Heart left ventricle (tissue), 16 donors: ENCODE measurements at regions not wholly inside any gene's neighbourhood (a gene's known extent, or its start where the extent isn't known, plus 50 kb on each side); places are given as distances from the start of the nearest gene placed in this dataset.
A peak's percentile ranks its signal among the peaks of the same experiment; 100 is the strongest.

ENCODE experiments used
- ATAC-seq, 4 donors: fragments of 200-7000 bp; cut with Tn5 transposase; one replicate each; pipeline ENCODE4 v1.9.1; 2020 to 2022; ENCODE audit warnings: moderate library complexity in 4 of 4, mild to moderate bottlenecking in 3 of 4, moderate number of reproducible peaks in 1 of 4
- DNase-seq, 5 donors: peaks; one replicate each; pipeline ENCODE4 v3.0.0-alpha.2; 2020
- H3K27ac ChIP-seq, 12 donors: fragments of 200-600 bp; sonication (generic) in 4 of 12; one replicate each; pipeline versions ENCODE4 v1.5.0 to v1.8.0; 2016 to 2022; ENCODE audit warnings: mild to moderate bottlenecking in 2 of 12
- H3K27me3 ChIP-seq, 9 donors: fragments of 200-600 bp; sonication (generic) in 2 of 9; one replicate each; pipeline versions ENCODE4 v1.5.1 to v1.8.0; 2016 to 2022; ENCODE audit warnings: mild to moderate bottlenecking in 3 of 9
- H3K36me3 ChIP-seq, 9 donors: fragments of 200-600 bp; sonication (generic) in 2 of 9; one replicate each; pipeline versions ENCODE4 v1.5.0 to v1.8.0; 2018 to 2022; ENCODE audit warnings: mild to moderate bottlenecking in 2 of 9
- H3K4me1 ChIP-seq, 12 donors: fragments of 200-600 bp; sonication (generic) in 4 of 12; one replicate each; pipeline versions ENCODE4 v1.5.0 to v1.8.0; 2016 to 2022; ENCODE audit warnings: mild to moderate bottlenecking in 3 of 12
- H3K4me3 ChIP-seq, 12 donors: fragments of 200-600 bp; sonication (generic) in 4 of 12; one replicate each; pipeline versions ENCODE4 v1.5.0 to v1.8.0; 2017 to 2022; ENCODE audit warnings: mild to moderate bottlenecking in 9 of 12, moderate library complexity in 4 of 12
- H3K9me3 ChIP-seq, 12 donors: fragments of 200-600 bp; sonication (generic) in 4 of 12; one replicate each; pipeline versions ENCODE4 v1.5.0 to v1.8.0; 2016 to 2022; ENCODE audit warnings: mild to moderate bottlenecking in 1 of 12
- POLR2A ChIP-seq, 2 donors: fragments of 450-650 bp; IDR thresholded peaks; one replicate each; pipeline ENCODE4 v1.6.1; 2017; ENCODE audit warnings: antibody characterized with exemption in 2 of 2, mild to moderate bottlenecking in 2 of 2, moderate library complexity in 2 of 2
- WGBS, 4 donors: extraction: QIAGEN DNeasy Blood & Tissue Kit in 2 of 4; methylation state at CpG; one replicate each; pipeline versions ENCODE4 v1.1.5 to v1.1.7; 2013 to 2018; 5-methylcytosine and 5-hydroxymethylcytosine counted together
- intact Hi-C, 10 donors: fragments of 100-400 bp; cut with DNase I; formaldehyde crosslinking; loops; one replicate each; pipeline versions ENCODE4 v1.11.1 to v1.14.2; 2022
- TF ChIP-seq, protein P1 (sequence below), 12 donors: fragments of 200-600 bp; sonication (generic) in 4 of 12; IDR thresholded peaks; one replicate each; pipeline versions ENCODE4 v1.5.0 to v1.8.0; 2018 to 2022; ENCODE audit warnings: antibody characterized with exemption in 12 of 12, mild to moderate bottlenecking in 5 of 12
- donor health status: ischemic (EF 13 %, LVEDD 7.1; RV severe dilation, severe dysfunction).
- donor health status: healthy with polysubstance abuse.
- donor health status: DM: no; HTN: yes; CAD: no.
- donor health status: DM: no; HTN: no; CAD: no.
- donor health status: ischemic (EF 25% LVEDD 6.9; RV normal size, moderate dysfunction).
- donor health status: ischemic (EF 25% LVEDD 5.7; RV mildly dilated, moderate dysfunction).
- donor health status: healthy.
- donor health status: DM: yes; HTN: yes; CAD: no.
- donor health status: ischemic (EF 35%, LVEDD 5.7; RV mildly dilated, moderate dysfunction).
- donor health status: nonischemic (EF 11% LVEDD 7.7; RV severe dilation, severe dysfunction).
- donor health status: DM: yes; HTN: yes; CAD: no.
- donor health status: PGD.
- donor health status: ischemic (EF 29% LVEDD 5.4; RV normal size, mild dysfunction).
- donor health status: nonischemic (EF 23%, LVEDD 6.1; RV moderate dilation, normal function).

DNA sequence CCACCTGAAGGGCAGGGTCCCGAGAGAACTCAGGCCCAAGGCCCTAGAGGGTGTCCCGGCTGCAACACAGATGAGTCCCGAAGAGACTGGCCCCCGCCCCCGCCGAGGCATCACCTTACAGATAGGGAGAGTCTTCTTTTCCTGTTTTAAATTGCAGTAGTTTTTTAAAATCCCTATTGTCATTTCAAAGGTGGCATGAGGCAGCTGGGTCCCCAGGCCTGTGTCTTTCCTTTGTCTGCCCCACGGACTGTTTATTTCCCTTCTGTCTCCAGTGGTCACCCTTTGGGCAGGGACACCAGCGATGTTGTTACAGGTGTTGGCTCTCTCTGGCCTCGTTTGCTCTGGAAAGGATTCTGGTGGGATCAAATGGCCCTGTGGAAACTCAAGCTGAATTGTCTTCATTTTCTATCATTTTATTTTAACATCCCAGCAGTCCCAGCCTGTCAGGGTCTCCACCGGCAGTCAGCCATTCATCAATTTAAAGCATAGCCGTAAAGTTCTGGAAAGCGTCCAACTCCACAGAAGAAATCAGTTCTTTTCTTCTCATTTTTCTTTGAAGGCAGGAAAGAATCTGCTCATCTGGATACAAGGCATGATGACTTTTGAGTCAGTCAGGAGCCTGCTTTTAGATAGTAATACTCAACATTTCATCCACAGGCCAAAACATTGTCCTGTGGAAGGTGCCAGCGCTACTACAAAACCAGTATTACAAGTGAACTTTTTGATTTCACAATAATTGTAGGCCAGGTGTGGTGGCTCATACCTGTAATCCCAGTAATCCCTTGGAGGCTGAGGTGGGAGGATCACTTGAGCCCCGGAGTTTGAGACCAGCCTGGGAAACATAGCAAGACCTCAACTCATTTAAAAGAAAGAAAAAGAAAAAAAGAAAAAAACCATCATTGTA lies 96.2 kb downstream of the HES1 start:
- no peaks in the 10 kb centered on the region for H3K36me3 ChIP-seq
- ATAC-seq (no peak), DNase-seq (no peak)
- intact Hi-C loops, result no loop called here
- no peak overlapping the region for H3K27ac ChIP-seq
- peaks cover 0 to 7% (median 0%) of the 10 kb centered on the region in 9 donors for H3K27me3 ChIP-seq
- H3K4me3 ChIP-seq, result no peak overlapping the region
- peaks cover 0 to 13% (median 0%) of the 10 kb centered on the region in 12 donors for H3K4me1 ChIP-seq
- no peaks in the 10 kb centered on the region for H3K9me3 ChIP-seq
- 84 to 89% (median 85%) methylated on average over 14 of the region's 14 CpGs for WGBS, 4 donors
- TF ChIP-seq, protein P1, sequence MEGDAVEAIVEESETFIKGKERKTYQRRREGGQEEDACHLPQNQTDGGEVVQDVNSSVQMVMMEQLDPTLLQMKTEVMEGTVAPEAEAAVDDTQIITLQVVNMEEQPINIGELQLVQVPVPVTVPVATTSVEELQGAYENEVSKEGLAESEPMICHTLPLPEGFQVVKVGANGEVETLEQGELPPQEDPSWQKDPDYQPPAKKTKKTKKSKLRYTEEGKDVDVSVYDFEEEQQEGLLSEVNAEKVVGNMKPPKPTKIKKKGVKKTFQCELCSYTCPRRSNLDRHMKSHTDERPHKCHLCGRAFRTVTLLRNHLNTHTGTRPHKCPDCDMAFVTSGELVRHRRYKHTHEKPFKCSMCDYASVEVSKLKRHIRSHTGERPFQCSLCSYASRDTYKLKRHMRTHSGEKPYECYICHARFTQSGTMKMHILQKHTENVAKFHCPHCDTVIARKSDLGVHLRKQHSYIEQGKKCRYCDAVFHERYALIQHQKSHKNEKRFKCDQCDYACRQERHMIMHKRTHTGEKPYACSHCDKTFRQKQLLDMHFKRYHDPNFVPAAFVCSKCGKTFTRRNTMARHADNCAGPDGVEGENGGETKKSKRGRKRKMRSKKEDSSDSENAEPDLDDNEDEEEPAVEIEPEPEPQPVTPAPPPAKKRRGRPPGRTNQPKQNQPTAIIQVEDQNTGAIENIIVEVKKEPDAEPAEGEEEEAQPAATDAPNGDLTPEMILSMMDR (IDR thresholded peaks at IDR 0.05), result no peak
- TF ChIP-seq POLR2A (IDR thresholded peaks at IDR 0.05), result no peak

DNA sequence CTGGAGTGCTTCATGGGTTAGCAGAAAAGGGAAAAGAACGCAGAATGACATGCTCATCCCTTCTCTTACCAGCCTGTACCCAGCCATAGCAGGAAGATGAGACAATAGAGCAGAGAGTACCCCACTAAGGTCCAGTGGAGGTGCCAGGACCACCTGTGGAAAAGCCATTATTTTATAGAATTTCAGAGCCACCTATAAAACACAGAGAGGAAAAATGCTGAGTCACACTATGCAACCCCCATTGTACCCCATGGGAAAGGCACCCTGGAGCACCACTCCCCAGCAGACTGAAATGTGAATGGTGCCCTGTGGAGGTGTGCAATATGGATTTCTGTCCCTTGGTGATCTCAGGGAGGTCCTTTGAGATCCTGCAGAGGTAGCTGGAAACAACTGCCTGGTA lies 97.2 kb downstream of the HES1 start:
- H3K27ac ChIP-seq, result no peak overlapping the region
- TF ChIP-seq, protein P1 (IDR thresholded peaks at IDR 0.05), result no peak
- no peak for TF ChIP-seq POLR2A (IDR thresholded peaks at IDR 0.05)
- no peak overlapping the region for H3K4me3 ChIP-seq
- intact Hi-C loops, result no loop called here
- H3K36me3 ChIP-seq, result no peaks in the 10 kb centered on the region
- no peak for ATAC-seq
- peaks cover 0 to 13% (median 0%) of the 10 kb centered on the region in 12 donors for H3K4me1 ChIP-seq
- H3K9me3 ChIP-seq, result no peaks in the 10 kb centered on the region
- no peak for DNase-seq
- peaks cover 0 to 7% (median 0%) of the 10 kb centered on the region in 9 donors for H3K27me3 ChIP-seq
- 79 to 100% (median 97%) methylated on average over 1 of the region's 1 CpG for WGBS, 4 donors

DNA sequence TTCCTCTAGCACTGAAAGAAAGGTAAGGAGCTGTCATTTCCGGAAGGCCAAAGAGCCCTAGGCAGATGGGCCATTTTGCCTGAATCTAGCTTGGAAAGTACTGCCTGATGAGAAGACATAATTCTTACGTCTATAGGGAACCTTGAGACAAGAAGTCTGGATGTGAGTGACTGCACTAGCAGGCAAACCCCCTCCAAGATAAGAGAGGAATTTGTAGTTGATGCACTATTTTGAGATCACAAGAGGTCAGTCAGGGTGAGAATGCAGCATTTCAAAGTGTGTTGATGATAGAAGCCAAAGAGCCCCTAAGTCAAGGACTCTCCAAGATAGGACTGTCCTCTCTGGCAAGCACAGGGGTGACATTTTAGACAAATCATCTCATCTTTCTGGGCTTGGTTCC lies 99.2 kb downstream of the HES1 start:
- H3K9me3 ChIP-seq, result no peaks in the 10 kb centered on the region
- intact Hi-C loops, result no loop called here
- WGBS, 4 donors, result 48 to 79% (median 68%) methylated on average over 2 of the region's 2 CpGs
- no peaks in the 10 kb centered on the region for H3K36me3 ChIP-seq
- no peak overlapping the region for H3K4me3 ChIP-seq
- H3K27me3 ChIP-seq, result peaks cover 0 to 7% (median 0%) of the 10 kb centered on the region in 9 donors
- peaks cover 0 to 13% (median 0%) of the 10 kb centered on the region in 12 donors for H3K4me1 ChIP-seq
- peak overlapping the region in 2 of 12 donors; percentile 22 to 27 for H3K27ac ChIP-seq
- DNase-seq, result no peak
- peak; percentile 58 to 92 (median 88) for ATAC-seq
- TF ChIP-seq, protein P1 (IDR thresholded peaks at IDR 0.05), result no peak
- no peak for TF ChIP-seq POLR2A (IDR thresholded peaks at IDR 0.05)

DNA sequence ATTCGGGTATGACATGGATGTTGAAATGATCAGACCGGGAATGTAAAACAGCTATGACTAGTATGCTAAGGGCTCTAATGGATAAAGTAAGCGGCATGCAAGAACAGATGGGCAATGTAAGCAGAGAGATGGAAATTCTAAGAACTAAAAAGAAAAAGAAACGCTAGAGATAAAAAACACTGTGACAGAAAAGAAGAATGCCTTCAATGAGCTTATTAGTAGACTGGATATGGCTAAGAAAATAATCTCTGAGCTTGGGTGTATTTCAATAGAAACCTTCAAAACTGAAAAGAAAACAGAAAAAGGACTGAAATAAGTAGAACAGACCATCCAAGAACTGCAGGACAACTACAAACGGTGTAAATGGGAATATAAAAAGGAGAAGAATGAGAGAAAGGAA lies 101.2 kb downstream of the HES1 start:
- TF ChIP-seq, protein P1 (IDR thresholded peaks at IDR 0.05), result no peak
- no peak for TF ChIP-seq POLR2A (IDR thresholded peaks at IDR 0.05)
- Histone ChIP-seq H3K36me3 (no peaks in the 10 kb centered on the region), H3K27ac (no peak overlapping the region), H3K27me3 (peaks cover 0 to 7% (median 0%) of the 10 kb centered on the region in 9 donors), H3K4me1 (peaks cover 0 to 13% (median 0%) of the 10 kb centered on the region in 12 donors), H3K9me3 (no peaks in the 10 kb centered on the region), H3K4me3 (no peak overlapping the region)
- DNase-seq, result no peak
- WGBS, 4 donors, result 95 to 97% (median 96%) methylated on average over 5 of the region's 5 CpGs
- intact Hi-C loops, result no loop called here
- ATAC-seq, result no peak
